Memory B cell (primary cell): ENCODE measurements at regions not wholly inside any gene's neighbourhood (a gene's known extent, or its start where the extent isn't known, plus 50 kb on each side); places are given as distances from the start of the nearest gene placed in this dataset.

Source experiments
- ATAC-seq: fragments of 150-1000 bp; cut with Tn5 transposase; 2 replicates; pipeline ENCODE4 v1.10.0; 2021; ENCODE audit warnings: low read depth, mild to moderate bottlenecking, moderate library complexity
- DNase-seq, 2 donors: peaks; one replicate each; pipeline ENCODE4 v3.0.0; 2022; ENCODE audit warnings: low spot score in 2 of 2
- H3K27ac Mint-ChIP-seq: one replicate; pipeline ENCODE4 v1.8.0; 2022; ENCODE audit warnings: mild to moderate bottlenecking, moderate library complexity, mixed read lengths
- H3K27me3 Mint-ChIP-seq: one replicate; pipeline ENCODE4 v1.8.0; 2022; ENCODE audit warnings: mixed read lengths
- H3K36me3 Mint-ChIP-seq: one replicate; pipeline ENCODE4 v1.8.0; 2022; ENCODE audit warnings: mild to moderate bottlenecking, mixed read lengths
- H3K4me1 Mint-ChIP-seq: one replicate; pipeline ENCODE4 v1.8.0; 2022; ENCODE audit warnings: mixed read lengths
- H3K4me3 Mint-ChIP-seq: one replicate; pipeline ENCODE4 v1.8.0; 2022; ENCODE audit warnings: mild to moderate bottlenecking, moderate library complexity, mixed read lengths
- H3K9me3 Mint-ChIP-seq: one replicate; pipeline ENCODE4 v1.8.0; 2022; ENCODE audit warnings: mixed read lengths

GRCh38 chr3:18810306-18810661, 338.0 kb upstream of the KCNH8 start:
- DNase-seq (no peak), ATAC-seq (no peak)
- Mint-ChIP-seq H3K4me1 (no peaks in the 10 kb centered on the region), H3K36me3 (no peaks in the 10 kb centered on the region), H3K27ac (no peak overlapping the region), H3K9me3 (no peaks in the 10 kb centered on the region), H3K27me3 (no peaks in the 10 kb centered on the region), H3K4me3 (no peak overlapping the region)

GRCh38 chr3:18809640-18810305, 338.5 kb upstream of the KCNH8 start:
- no peak overlapping the region for H3K4me3 Mint-ChIP-seq
- no peaks in the 10 kb centered on the region for H3K4me1 Mint-ChIP-seq
- H3K9me3 Mint-ChIP-seq = no peaks in the 10 kb centered on the region
- peaks cover 2% of the 10 kb centered on the region for H3K27me3 Mint-ChIP-seq
- no peak for ATAC-seq
- no peak overlapping the region for H3K27ac Mint-ChIP-seq
- no peaks in the 10 kb centered on the region for H3K36me3 Mint-ChIP-seq
- no peak for DNase-seq

- no peaks in the 10 kb centered on the region for H3K9me3 Mint-ChIP-seq
- no peaks in the 10 kb centered on the region for H3K36me3 Mint-ChIP-seq
- peaks cover 2% of the 10 kb centered on the region for H3K27me3 Mint-ChIP-seq
- no peak overlapping the region for H3K27ac Mint-ChIP-seq
- no peak for ATAC-seq
- H3K4me1 Mint-ChIP-seq = no peaks in the 10 kb centered on the region
- no peak overlapping the region for H3K4me3 Mint-ChIP-seq
- DNase-seq = no peak
These were observed 339.9 kb upstream of the KCNH8 start for GRCh38 chr3:18808429-18808828.

GRCh38 chr3:18807593-18807992, 340.7 kb upstream of the KCNH8 start:
- Mint-ChIP-seq H3K27me3 (peaks cover 2% of the 10 kb centered on the region), H3K36me3 (no peaks in the 10 kb centered on the region), H3K9me3 (no peaks in the 10 kb centered on the region), H3K4me3 (no peak overlapping the region), H3K27ac (no peak overlapping the region), H3K4me1 (no peaks in the 10 kb centered on the region)
- ATAC-seq = no peak
- no peak for DNase-seq

GRCh38 chr3:18806633-18807032, 341.7 kb upstream of the KCNH8 start:
- ATAC-seq (no peak), DNase-seq (no peak)
- Mint-ChIP-seq H3K36me3 (no peaks in the 10 kb centered on the region), H3K9me3 (no peaks in the 10 kb centered on the region), H3K4me1 (no peaks in the 10 kb centered on the region), H3K27ac (no peak overlapping the region), H3K4me3 (no peak overlapping the region), H3K27me3 (peaks cover 3% of the 10 kb centered on the region)

- no peak overlapping the region for H3K27ac Mint-ChIP-seq
- no peaks in the 10 kb centered on the region for H3K36me3 Mint-ChIP-seq
These were observed 350.9 kb upstream of the KCNH8 start for GRCh38 chr3:18797378-18797777.

GRCh38 chr3:18795078-18795477, 353.2 kb upstream of the KCNH8 start:
- Mint-ChIP-seq H3K27me3 (peaks cover 2% of the 10 kb centered on the region), H3K9me3 (no peaks in the 10 kb centered on the region), H3K27ac (no peak overlapping the region), H3K36me3 (no peaks in the 10 kb centered on the region), H3K4me3 (no peak overlapping the region), H3K4me1 (no peaks in the 10 kb centered on the region)
- ATAC-seq = no peak
- no peak for DNase-seq

More at GRCh38 chr3:18797378-18797777, 350.9 kb upstream of the KCNH8 start:
- Mint-ChIP-seq H3K4me1 (no peaks in the 10 kb centered on the region), H3K27me3 (peaks cover 2% of the 10 kb centered on the region), H3K9me3 (no peaks in the 10 kb centered on the region), H3K4me3 (no peak overlapping the region)
- no peak for ATAC-seq
- no peak for DNase-seq

GRCh38 chr3:18791752-18792151, 356.6 kb upstream of the KCNH8 start:
- Mint-ChIP-seq H3K4me3 (no peak overlapping the region), H3K27ac (no peak overlapping the region), H3K9me3 (no peaks in the 10 kb centered on the region), H3K27me3 (peaks cover 2% of the 10 kb centered on the region), H3K4me1 (no peaks in the 10 kb centered on the region), H3K36me3 (no peaks in the 10 kb centered on the region)
- no peak for ATAC-seq
- no peak for DNase-seq

- Mint-ChIP-seq H3K4me3 (no peak overlapping the region), H3K27me3 (peaks cover 2% of the 10 kb centered on the region), H3K4me1 (no peaks in the 10 kb centered on the region), H3K9me3 (no peaks in the 10 kb centered on the region), H3K36me3 (no peaks in the 10 kb centered on the region), H3K27ac (no peak overlapping the region)
- no peak for DNase-seq
- ATAC-seq = no peak
These were observed 357.1 kb upstream of the KCNH8 start for GRCh38 chr3:18791182-18791581.

- Mint-ChIP-seq H3K27me3 (peaks cover 2% of the 10 kb centered on the region), H3K4me3 (no peak overlapping the region), H3K4me1 (no peaks in the 10 kb centered on the region), H3K27ac (no peak overlapping the region), H3K36me3 (no peaks in the 10 kb centered on the region), H3K9me3 (no peaks in the 10 kb centered on the region)
- ATAC-seq (no peak), DNase-seq (no peak)
These were observed 357.9 kb upstream of the KCNH8 start for GRCh38 chr3:18790384-18790783.

GRCh38 chr3:18789734-18790133, 358.6 kb upstream of the KCNH8 start:
- Mint-ChIP-seq H3K4me1 (no peaks in the 10 kb centered on the region), H3K36me3 (no peaks in the 10 kb centered on the region), H3K27ac (no peak overlapping the region), H3K9me3 (no peaks in the 10 kb centered on the region), H3K27me3 (peaks cover 2% of the 10 kb centered on the region), H3K4me3 (no peak overlapping the region)
- ATAC-seq (no peak), DNase-seq (no peak)

GRCh38 chr3:18787441-18787840, 360.9 kb upstream of the KCNH8 start:
- no peak overlapping the region for H3K4me3 Mint-ChIP-seq
- ATAC-seq = no peak
- peaks cover 2% of the 10 kb centered on the region for H3K27me3 Mint-ChIP-seq
- H3K4me1 Mint-ChIP-seq = no peaks in the 10 kb centered on the region
- H3K27ac Mint-ChIP-seq = no peak overlapping the region
- no peaks in the 10 kb centered on the region for H3K9me3 Mint-ChIP-seq
- no peaks in the 10 kb centered on the region for H3K36me3 Mint-ChIP-seq
- DNase-seq = no peak

GRCh38 chr3:18786650-18787323, 361.5 kb upstream of the KCNH8 start:
- no peak overlapping the region for H3K4me3 Mint-ChIP-seq
- no peaks in the 10 kb centered on the region for H3K4me1 Mint-ChIP-seq
- DNase-seq = no peak
- no peak overlapping the region for H3K27ac Mint-ChIP-seq
- H3K27me3 Mint-ChIP-seq = peaks cover under 1% of the 10 kb centered on the region
- H3K36me3 Mint-ChIP-seq = no peaks in the 10 kb centered on the region
- H3K9me3 Mint-ChIP-seq = no peaks in the 10 kb centered on the region
- ATAC-seq = no peak

GRCh38 chr3:18782191-18782590, 357.1 kb upstream of the SATB1 start:
- Mint-ChIP-seq H3K4me1 (no peaks in the 10 kb centered on the region), H3K9me3 (no peaks in the 10 kb centered on the region), H3K27me3 (peaks cover 2% of the 10 kb centered on the region), H3K36me3 (no peaks in the 10 kb centered on the region), H3K27ac (no peak overlapping the region), H3K4me3 (no peak overlapping the region)
- ATAC-seq (no peak), DNase-seq (no peak)

- no peak overlapping the region for H3K27ac Mint-ChIP-seq
- DNase-seq = no peak
- H3K4me3 Mint-ChIP-seq = no peak overlapping the region
- H3K9me3 Mint-ChIP-seq = no peaks in the 10 kb centered on the region
- peaks cover 2% of the 10 kb centered on the region for H3K27me3 Mint-ChIP-seq
- no peaks in the 10 kb centered on the region for H3K4me1 Mint-ChIP-seq
- no peaks in the 10 kb centered on the region for H3K36me3 Mint-ChIP-seq
- ATAC-seq = no peak
These were observed 355.8 kb upstream of the SATB1 start for GRCh38 chr3:18780959-18781358.
